H9 (cell line): ENCODE measurements at regions not wholly inside any gene's neighbourhood (a gene's known extent, or its start where the extent isn't known, plus 50 kb on each side); places are given as distances from the start of the nearest gene placed in this dataset.
A peak's percentile ranks its signal among the peaks of the same experiment; 100 is the strongest.

ENCODE experiments used
- DNase-seq: peaks from one replicate; pipeline ENCODE4 v3.0.0-alpha.2; 2017
- H2AFZ ChIP-seq: one replicate; pipeline ENCODE4 v1.6.1; 2013; ENCODE audit warnings: mild to moderate bottlenecking, low read length, control low read depth, moderate library complexity
- H2AK5ac ChIP-seq: 2 replicates; pipeline ENCODE4 v1.6.1; 2013; ENCODE audit warnings: low read length, control low read depth, mixed read lengths; ENCODE audit not compliant: insufficient read length
- H2BK120ac ChIP-seq: one replicate; pipeline ENCODE4 v1.6.1; 2013; ENCODE audit warnings: low read depth, mild to moderate bottlenecking, low read length, control low read depth, inconsistent platforms; ENCODE audit not compliant: poor library complexity, severe bottlenecking
- H2BK12ac ChIP-seq: 2 replicates; pipeline ENCODE4 v1.6.1; 2013; ENCODE audit warnings: low read length, control low read depth, mixed read lengths, low read depth; ENCODE audit not compliant: insufficient read length
- H2BK15ac ChIP-seq: 2 replicates; pipeline ENCODE4 v1.6.1; 2013; ENCODE audit warnings: low read depth, low read length, control low read depth
- H2BK20ac ChIP-seq: one replicate; pipeline ENCODE4 v1.6.1; 2013; ENCODE audit warnings: low read depth, mild to moderate bottlenecking, low read length, control low read depth, inconsistent platforms; ENCODE audit not compliant: poor library complexity, severe bottlenecking
- H2BK5ac ChIP-seq: 2 replicates; pipeline ENCODE4 v1.6.1; 2013; ENCODE audit warnings: low read length, control low read depth, mixed read lengths; ENCODE audit not compliant: insufficient read length
- H3K14ac ChIP-seq: 2 replicates; pipeline ENCODE4 v1.6.1; 2013; ENCODE audit warnings: low read length, control low read depth; ENCODE audit not compliant: insufficient read depth
- H3K18ac ChIP-seq: 2 replicates; pipeline ENCODE4 v1.6.1; 2013; ENCODE audit warnings: low read depth, mild to moderate bottlenecking, mixed read lengths, low read length, control low read depth; ENCODE audit not compliant: insufficient read length
- H3K23ac ChIP-seq: 2 replicates; pipeline ENCODE4 v1.6.1; 2013; ENCODE audit warnings: low read length, control low read depth, mixed read lengths, low read depth; ENCODE audit not compliant: insufficient read length
- H3K23me2 ChIP-seq: 2 replicates; pipeline ENCODE4 v1.6.1; 2013; ENCODE audit warnings: low read depth, mild to moderate bottlenecking, mixed read lengths, low read length, control low read depth; ENCODE audit not compliant: insufficient read length, poor library complexity, severe bottlenecking
- H3K27ac ChIP-seq: 2 replicates; pipeline ENCODE4 v1.5.1; 2013; ENCODE audit warnings: low read length, control low read depth, mixed read lengths, low read depth; ENCODE audit not compliant: insufficient read length
- H3K27me3 ChIP-seq: 2 replicates; pipeline ENCODE4 v1.6.1; 2013; ENCODE audit warnings: low read length, control low read depth, inconsistent platforms; ENCODE audit not compliant: insufficient read depth
- H3K4ac ChIP-seq: 2 replicates; pipeline ENCODE4 v1.6.1; 2013; ENCODE audit warnings: low read depth, mild to moderate bottlenecking, control low read depth, inconsistent platforms, low read length, moderate library complexity
- H3K4me1 ChIP-seq: 2 replicates; pipeline ENCODE4 v1.6.1; 2013; ENCODE audit warnings: low read length, control low read depth, inconsistent platforms; ENCODE audit not compliant: insufficient read depth
- H3K4me2 ChIP-seq: 2 replicates; pipeline ENCODE4 v1.6.1; 2013; ENCODE audit warnings: low read length, control low read depth, mixed read lengths; ENCODE audit not compliant: insufficient read length, insufficient read depth
- H3K56ac ChIP-seq: 2 replicates; pipeline ENCODE4 v1.6.1; 2013; ENCODE audit warnings: low read depth, mild to moderate bottlenecking, mixed read lengths, low read length, control low read depth; ENCODE audit not compliant: insufficient read length
- H3K79me1 ChIP-seq: 2 replicates; pipeline ENCODE4 v1.6.1; 2013; ENCODE audit warnings: low read depth, mild to moderate bottlenecking, moderate library complexity, low read length, control low read depth, inconsistent platforms; ENCODE audit not compliant: insufficient read depth, poor library complexity, severe bottlenecking
- H3K79me2 ChIP-seq: 2 replicates; pipeline ENCODE4 v1.6.1; 2013; ENCODE audit warnings: low read length, control low read depth, inconsistent platforms; ENCODE audit not compliant: insufficient read depth
- H3K9ac ChIP-seq: 2 replicates; pipeline ENCODE4 v1.6.1; 2013; ENCODE audit warnings: low read length, control low read depth, mixed read lengths; ENCODE audit not compliant: insufficient read length; ENCODE audit errors: extremely low read depth
- H3K9me3 ChIP-seq: one replicate; pipeline ENCODE4 v1.6.1; 2013; ENCODE audit warnings: low read depth, low read length, inconsistent platforms; ENCODE audit not compliant: control insufficient read depth
- H3T11ph ChIP-seq: one replicate; pipeline ENCODE4 v1.6.1; 2013; ENCODE audit warnings: mild to moderate bottlenecking, low read length, control low read depth, inconsistent platforms
- H4K20me1 ChIP-seq: one replicate; pipeline ENCODE4 v1.6.1; 2013; ENCODE audit not compliant: control insufficient read depth, insufficient read length, insufficient read depth
- H4K5ac ChIP-seq: 2 replicates; pipeline ENCODE4 v1.6.1; 2013; ENCODE audit warnings: low read depth, mild to moderate bottlenecking, mixed read lengths, low read length, control low read depth; ENCODE audit not compliant: insufficient read length
- H4K8ac ChIP-seq: replicated peaks from 2 replicates; pipeline ENCODE4 v1.6.1; 2013; ENCODE audit warnings: low read length, control low read depth, mixed read lengths, low read depth; ENCODE audit not compliant: insufficient read length
- H4K91ac ChIP-seq: 2 replicates; pipeline ENCODE4 v1.6.1; 2013; ENCODE audit warnings: low read depth, mild to moderate bottlenecking, moderate library complexity, mixed read lengths, low read length, control low read depth; ENCODE audit not compliant: insufficient read length
- H3K27ac Mint-ChIP-seq, 3 experiments: 2 replicates in 2 of 3; 3 replicates in 1 of 3; pipeline ENCODE4 v1.8.0; 2020 to 2021; ENCODE audit warnings: mixed read lengths in 3 of 3, mild to moderate bottlenecking in 1 of 3, moderate library complexity in 1 of 3
- H3K27me3 Mint-ChIP-seq: 2 replicates; pipeline ENCODE4 v1.8.0; 2021; ENCODE audit warnings: low read depth, mild to moderate bottlenecking, moderate library complexity, mixed read lengths
- H3K36me3 Mint-ChIP-seq, 3 experiments: 2 replicates in 2 of 3; 3 replicates in 1 of 3; pipeline ENCODE4 v1.8.0; 2020 to 2021; ENCODE audit warnings: low read depth in 3 of 3, mixed read lengths in 3 of 3; ENCODE audit not compliant: insufficient read depth in 1 of 3
- H3K4me1 Mint-ChIP-seq, 2 experiments: 2 replicates each; pipeline ENCODE4 v1.8.0; 2020; ENCODE audit warnings: mixed read lengths in 2 of 2
- H3K4me3 Mint-ChIP-seq, 2 experiments: 2 replicates in 1 of 2; 3 replicates in 1 of 2; pipeline ENCODE4 v1.8.0; 2020 to 2021; ENCODE audit warnings: mild to moderate bottlenecking in 2 of 2, mixed read lengths in 2 of 2, moderate library complexity in 1 of 2
- H3K9me3 Mint-ChIP-seq, 2 experiments: 2 replicates in 1 of 2; 3 replicates in 1 of 2; pipeline ENCODE4 v1.8.0; 2020; ENCODE audit warnings: mild to moderate bottlenecking in 2 of 2, mixed read lengths in 2 of 2, moderate library complexity in 1 of 2
- CTCF ChIP-seq: fragments of 200-600 bp; sonication (generic); conservative IDR thresholded peaks from 3 replicates; pipeline ENCODE4 v1.8.0; 2021; ENCODE audit warnings: antibody characterized with exemption, mild to moderate bottlenecking
- WGBS: extraction: QIAGEN DNeasy Blood & Tissue Kit; methylation state at CpG from one replicate; pipeline ENCODE4 v1.1.7; 2013; ENCODE audit warnings: missing lambda C conversion rate, low lambda C conversion rate, mixed read lengths; ENCODE audit not compliant: insufficient read length; ENCODE audit errors: extremely low coverage; 5-methylcytosine and 5-hydroxymethylcytosine counted together

DNA sequence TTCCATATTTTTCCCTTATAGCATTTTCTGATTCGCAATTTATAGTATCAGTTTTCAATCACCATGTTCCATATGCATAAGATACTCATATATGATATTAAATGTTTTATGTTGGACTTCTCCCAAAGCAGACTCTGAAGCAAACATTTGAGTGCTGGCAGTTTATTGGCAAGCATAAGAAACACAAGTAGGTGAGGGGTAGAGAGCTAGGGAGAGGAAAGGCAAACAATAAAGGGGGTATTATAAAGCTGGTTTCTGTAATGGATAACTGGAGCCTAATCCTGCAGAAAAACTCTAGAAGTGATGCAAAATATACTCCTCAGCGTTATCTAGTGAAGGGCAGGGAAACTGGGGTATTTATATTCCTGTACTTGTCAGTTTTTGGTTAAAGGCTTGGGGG, 491.5 kb upstream of the TGFBR2 start:
- Histone ChIP-seq H2BK5ac (no peak overlapping the region), H2BK12ac (no peak overlapping the region), H2AFZ (no peak overlapping the region), H3K18ac (no peak overlapping the region), H3K27me3 (no peaks in the 10 kb centered on the region), H3T11ph (no peak overlapping the region), H4K5ac (no peak overlapping the region), H2AK5ac (no peak overlapping the region), H4K20me1 (no peaks in the 10 kb centered on the region), H3K4ac (no peak overlapping the region), H3K4me2 (no peak overlapping the region), H3K27ac (no peak overlapping the region), H4K8ac (no peak overlapping the region), H2BK120ac (no peak overlapping the region), H2BK20ac (no peak overlapping the region), H3K9me3 (no peaks in the 10 kb centered on the region), H3K23ac (no peak overlapping the region), H3K14ac (no peak overlapping the region), H3K79me2 (no peaks in the 10 kb centered on the region), H3K9ac (no peak overlapping the region), H3K23me2 (no peaks in the 10 kb centered on the region), H2BK15ac (no peak overlapping the region), H3K56ac (no peak overlapping the region), H3K79me1 (no peaks in the 10 kb centered on the region), H3K4me1 (peaks cover 2% of the 10 kb centered on the region; the same call in 1 of the 2 replicates), H4K91ac (no peak overlapping the region)
- DNase-seq: no peak
- WGBS: no CpG with 5 or more reads among the region's 2 CpGs
- Mint-ChIP-seq H3K9me3 (no peaks in the 10 kb centered on the region), H3K4me3 (no peak overlapping the region), H3K4me1 (0 out of 4 replicates have a peak, but pooled peaks cover 0 to 3% of the 10 kb centered on the region in 2 experiments), H3K27ac (peak overlapping the region in 1 of 3 experiments; percentile 34; a peak in 1 of 7 replicates), H3K27me3 (no peaks in the 10 kb centered on the region; the same call in 1 of the 2 replicates), H3K36me3 (no peaks in the 10 kb centered on the region)
- TF ChIP-seq CTCF: no peak
